Progenitor cell of endocrine pancreas (in vitro differentiated cells): ENCODE measurements at regions not wholly inside any gene's neighbourhood (a gene's known extent, or its start where the extent isn't known, plus 50 kb on each side); places are given as distances from the start of the nearest gene placed in this dataset.
"Not testable (repeated sequence)": the region's sequence is repeated elsewhere in the genome, so short reads cannot be mapped to it uniquely, and the experiment has no call there.

Experiments
- DNase-seq: peaks from one replicate; pipeline ENCODE4 v3.0.0; 2021; ENCODE audit warnings: low spot score; ENCODE audit not compliant: unreplicated experiment
- H3K27ac Mint-ChIP-seq: 2 replicates; pipeline ENCODE4 v1.8.0; 2021; ENCODE audit warnings: mild to moderate bottlenecking, moderate library complexity, mixed read lengths
- H3K27me3 Mint-ChIP-seq: 2 replicates; pipeline ENCODE4 v1.8.0; 2021; ENCODE audit warnings: mixed read lengths
- H3K36me3 Mint-ChIP-seq: 2 replicates; pipeline ENCODE4 v1.8.0; 2022; ENCODE audit warnings: mixed read lengths; ENCODE audit not compliant: insufficient read depth
- H3K4me1 Mint-ChIP-seq: 2 replicates; pipeline ENCODE4 v1.8.0; 2021; ENCODE audit warnings: low read depth, mixed read lengths
- H3K4me3 Mint-ChIP-seq: 2 replicates; pipeline ENCODE4 v1.8.0; 2021; ENCODE audit warnings: low read depth, mild to moderate bottlenecking, moderate library complexity, mixed read lengths
- H3K9me3 Mint-ChIP-seq: 2 replicates; pipeline ENCODE4 v1.8.0; 2021; ENCODE audit warnings: low read depth, mixed read lengths
- CTCF ChIP-seq: fragments of 200-600 bp; sonication (generic); IDR thresholded peaks from one replicate; pipeline ENCODE4 v1.5.0; 2021; ENCODE audit warnings: antibody characterized with exemption, mild to moderate bottlenecking; ENCODE audit not compliant: unreplicated experiment

- H3K36me3 Mint-ChIP-seq, result no peaks in the 10 kb centered on the region
- H3K9me3 Mint-ChIP-seq, result peaks cover 38% of the 10 kb centered on the region
- no peaks in the 10 kb centered on the region for H3K27me3 Mint-ChIP-seq
- no peak overlapping the region for H3K4me3 Mint-ChIP-seq
- DNase-seq, result no peak
- H3K27ac Mint-ChIP-seq, result no peak overlapping the region
- TF ChIP-seq CTCF, result no peak
- H3K4me1 Mint-ChIP-seq, result no peaks in the 10 kb centered on the region
These were observed 105.4 kb upstream of the ZNF98 start for GRCh38 chr19:22527554-22527953.

- Mint-ChIP-seq H3K4me1 (no peaks in the 10 kb centered on the region), H3K27me3 (no peaks in the 10 kb centered on the region), H3K27ac (no peak overlapping the region), H3K36me3 (no peaks in the 10 kb centered on the region), H3K4me3 (no peak overlapping the region), H3K9me3 (peaks cover 38% of the 10 kb centered on the region)
- no peak for DNase-seq
- no peak for TF ChIP-seq CTCF
These were observed 104.6 kb upstream of the ZNF98 start for GRCh38 chr19:22526661-22527272.

- Mint-ChIP-seq H3K27ac (no peak overlapping the region), H3K4me3 (no peak overlapping the region), H3K4me1 (no peaks in the 10 kb centered on the region), H3K36me3 (peaks cover 1% of the 10 kb centered on the region), H3K9me3 (peaks cover 51% of the 10 kb centered on the region), H3K27me3 (no peaks in the 10 kb centered on the region)
- no peak for TF ChIP-seq CTCF
- no peak for DNase-seq
These were observed 101.8 kb upstream of the ZNF98 start for GRCh38 chr19:22523940-22524339.

- not testable (repeated sequence) for H3K4me1 Mint-ChIP-seq, H3K27me3 Mint-ChIP-seq, DNase-seq, H3K27ac Mint-ChIP-seq, H3K4me3 Mint-ChIP-seq, H3K36me3 Mint-ChIP-seq
- peaks cover 45% of the 10 kb centered on the region for H3K9me3 Mint-ChIP-seq
These were observed 97.4 kb upstream of the ZNF98 start for GRCh38 chr19:22519562-22519961.

- Mint-ChIP-seq H3K9me3 (peaks cover 45% of the 10 kb centered on the region), H3K27me3 (no peaks in the 10 kb centered on the region), H3K27ac (no peak overlapping the region), H3K36me3 (peaks cover 1% of the 10 kb centered on the region), H3K4me3 (no peak overlapping the region), H3K4me1 (no peaks in the 10 kb centered on the region)
- no peak for TF ChIP-seq CTCF
- no peak for DNase-seq
These were observed 97.0 kb upstream of the ZNF98 start for GRCh38 chr19:22519152-22519551.

- peaks cover 4% of the 10 kb centered on the region for H3K36me3 Mint-ChIP-seq
- H3K4me1 Mint-ChIP-seq, result no peaks in the 10 kb centered on the region
- DNase-seq, result no peak
- peaks cover 46% of the 10 kb centered on the region for H3K9me3 Mint-ChIP-seq
- TF ChIP-seq CTCF, result no peak
- no peaks in the 10 kb centered on the region for H3K27me3 Mint-ChIP-seq
- no peak overlapping the region for H3K4me3 Mint-ChIP-seq
- no peak overlapping the region for H3K27ac Mint-ChIP-seq
These were observed 95.6 kb upstream of the ZNF98 start for GRCh38 chr19:22517496-22518411.
